Endothelial cell of umbilical vein (primary cell): ENCODE measurements at regions not wholly inside any gene's neighbourhood (a gene's known extent, or its start where the extent isn't known, plus 50 kb on each side); places are given as distances from the start of the nearest gene placed in this dataset.

Experiments used
- BruUV-seq: library from RNA; stranded (reverse); fragments of 400-500 nt; replicated peaks from 2 replicates; lab custom pipeline; 2021; lab: Mats Ljungman, UMichigan
- CTCF ChIA-PET: fragments of 300-600, 350-600 bp; sonication (Branson Sonifier 250); formaldehyde crosslinking; loops from one replicate; lab custom pipeline; 2021; ENCODE audit warnings: antibody characterized with exemption, inconsistent platforms; lab: Charles Lee
- POLR2A ChIA-PET: fragments of 300-600, 350-600 bp; sonication (Branson Sonifier 250); formaldehyde crosslinking; loops from one replicate; lab custom pipeline; 2021; ENCODE audit warnings: antibody characterized with exemption, inconsistent platforms; lab: Charles Lee
- DNase-seq: peaks from one replicate; pipeline ENCODE4 v3.0.0-alpha.2; 2011; ENCODE audit warnings: low read depth, low spot score
- FAIRE-seq: peaks from 2 replicates; lab custom pipeline; 2011; peaks lifted over from hg19 to GRCh38; lab: Jason Lieb, UNC
- H2AFZ ChIP-seq: 2 replicates; pipeline ENCODE4 v1.6.0; 2012; ENCODE audit warnings: low read depth, low read length, control low read depth, inconsistent platforms
- H3K27ac ChIP-seq: 2 replicates; pipeline ENCODE4 v1.5.1; 2011; ENCODE audit warnings: low read depth, mild to moderate bottlenecking, control low read depth, low read length, moderate library complexity; ENCODE audit not compliant: insufficient read depth
- H3K27me3 ChIP-seq, 2 experiments: 2 replicates each; pipeline versions ENCODE4 v1.6.0 to v1.6.1; 2011; ENCODE audit warnings: low read length in 2 of 2, mixed read lengths in 1 of 2; ENCODE audit not compliant: control insufficient read depth in 2 of 2, insufficient read depth in 2 of 2
- H3K36me3 ChIP-seq, 2 experiments: 2 replicates in 1 of 2; 3 replicates in 1 of 2; pipeline ENCODE4 v1.5.1; 2011; ENCODE audit warnings: low read length in 2 of 2, mild to moderate bottlenecking in 1 of 2, moderate library complexity in 1 of 2; ENCODE audit not compliant: control insufficient read depth in 2 of 2, insufficient read depth in 2 of 2; ENCODE audit errors: extremely low read depth in 1 of 2
- H3K4me1 ChIP-seq: 3 replicates; pipeline ENCODE4 v1.5.1; 2011; ENCODE audit warnings: mild to moderate bottlenecking, low read length; ENCODE audit not compliant: control insufficient read depth, insufficient read depth; ENCODE audit errors: extremely low read depth
- H3K4me2 ChIP-seq: 2 replicates; pipeline ENCODE4 v1.6.1; 2011; ENCODE audit warnings: low read length, control low read depth, mixed read lengths; ENCODE audit not compliant: insufficient read depth
- H3K4me3 ChIP-seq, 3 experiments: fragments of 200-600 bp in 1 of 3; sonication (generic), shearing (Covaris generic) in 1 of 3; replicated peaks in 1 of 3; 2 replicates each; pipeline ENCODE4 v1.5.1; 2011 to 2016; ENCODE audit warnings: control low read depth in 3 of 3, low read length in 3 of 3, mild to moderate bottlenecking in 2 of 3, inconsistent platforms in 1 of 3, low read depth in 1 of 3, moderate library complexity in 1 of 3; ENCODE audit not compliant: insufficient read depth in 1 of 3
- H3K79me2 ChIP-seq: 2 replicates; pipeline ENCODE4 v1.6.0; 2012; ENCODE audit warnings: low read length, inconsistent platforms; ENCODE audit not compliant: control insufficient read depth, insufficient read depth
- H3K9ac ChIP-seq: replicated peaks from 2 replicates; pipeline ENCODE3; 2011; ENCODE audit warnings: low read length, control low read depth; ENCODE audit not compliant: insufficient read depth; ENCODE audit errors: extremely low read depth
- H3K9me1 ChIP-seq: replicated peaks from 3 replicates; pipeline ENCODE4 v1.6.0; 2011; ENCODE audit warnings: mild to moderate bottlenecking, low read length; ENCODE audit not compliant: control insufficient read depth, insufficient read depth; ENCODE audit errors: extremely low read depth
- H3K9me3 ChIP-seq: replicated peaks from 2 replicates; pipeline ENCODE4 v1.5.1; 2012; ENCODE audit warnings: low read length, inconsistent platforms; ENCODE audit not compliant: control insufficient read depth, insufficient read depth
- H4K20me1 ChIP-seq: replicated peaks from 2 replicates; pipeline ENCODE3; 2011; ENCODE audit warnings: mild to moderate bottlenecking, low read length; ENCODE audit not compliant: control insufficient read depth, insufficient read depth; ENCODE audit errors: extremely low read depth
- CTCF ChIP-seq, 2 donors: IDR thresholded peaks; 1 replicate in 1 of 2; 2 replicates in 1 of 2; pipeline ENCODE4 v1.5.1; 2011; ENCODE audit warnings: low read length in 2 of 2, mild to moderate bottlenecking in 2 of 2, moderate library complexity in 2 of 2, control low read depth in 1 of 2, inconsistent platforms in 1 of 2, low read depth in 1 of 2; ENCODE audit not compliant: insufficient read depth in 1 of 2; ENCODE audit errors: extremely low read depth in 1 of 2
- EZH2 ChIP-seq: IDR thresholded peaks from 2 replicates; pipeline ENCODE4 v1.6.1; 2012; ENCODE audit warnings: borderline replicate concordance, low read depth, mild to moderate bottlenecking, moderate library complexity, low read length, inconsistent platforms; ENCODE audit not compliant: severe bottlenecking
- FOS ChIP-seq: IDR thresholded peaks from 2 replicates; pipeline ENCODE4 v1.6.1; 2011; ENCODE audit warnings: mild to moderate bottlenecking, low read length, moderate library complexity, borderline replicate concordance; ENCODE audit not compliant: insufficient read depth
- GATA2 ChIP-seq: IDR thresholded peaks from 2 replicates; pipeline ENCODE4 v1.7.0; 2011; ENCODE audit warnings: low read depth, mild to moderate bottlenecking, moderate library complexity, mixed read lengths, low read length; ENCODE audit not compliant: insufficient read length, insufficient read depth
- JUN ChIP-seq: IDR thresholded peaks from 2 replicates; pipeline ENCODE4 v1.6.1; 2011; ENCODE audit warnings: borderline replicate concordance, low read depth; ENCODE audit not compliant: insufficient read length, insufficient read depth
- MAX ChIP-seq: IDR thresholded peaks from 2 replicates; pipeline ENCODE4 v1.6.1; 2011; ENCODE audit not compliant: insufficient read depth, insufficient read length
- MYC ChIP-seq: IDR thresholded peaks from one replicate; pipeline ENCODE4 v1.6.1; 2011; ENCODE audit warnings: mild to moderate bottlenecking, low read depth, low read length
- POLR2A ChIP-seq: IDR thresholded peaks from 2 replicates; pipeline ENCODE4 v1.6.1; 2012; ENCODE audit warnings: low read depth, mild to moderate bottlenecking, control low read depth, low read length
- POLR2AphosphoS5 ChIP-seq: IDR thresholded peaks from 2 replicates; pipeline ENCODE4 v1.6.1; 2012; ENCODE audit warnings: low read depth, mild to moderate bottlenecking, control low read depth, low read length, moderate library complexity; ENCODE audit not compliant: insufficient read depth
- dilution Hi-C: fragments of 300-500 bp; cut with MboI; formaldehyde crosslinking; loops from one replicate; pipeline ENCODE4 v1.15.0; 2019; ENCODE audit warnings: low sequenced_read_pairs; ENCODE audit not compliant: extremely low pct_ligation_motif_present
- intact Hi-C: fragments of 100-400 bp; cut with micrococcal nuclease; formaldehyde crosslinking; loops from one replicate; pipeline ENCODE4 v1.10.0; 2022

- Histone ChIP-seq H3K79me2 (no peaks in the 10 kb centered on the region), H3K9me3 (no peaks in the 10 kb centered on the region), H3K4me2 (no peak overlapping the region), H3K27ac (no peak overlapping the region), H4K20me1 (no peaks in the 10 kb centered on the region), H3K4me3 (no peak overlapping the region), H3K9me1 (no peaks in the 10 kb centered on the region), H3K27me3 (no peaks in the 10 kb centered on the region), H3K36me3 (no peaks in the 10 kb centered on the region), H2AFZ (no peak overlapping the region), H3K9ac (no peak overlapping the region), H3K4me1 (no peaks in the 10 kb centered on the region)
- FAIRE-seq (no peak), DNase-seq (no peak)
- TF ChIP-seq POLR2A: no peak
- TF ChIP-seq CTCF (IDR thresholded peaks at IDR 0.05; ENCODE audit: extremely low read depth in 1 of 2, insufficient read depth in 1 of 2, low read depth in 1 of 2, low read length in 2 of 2): no peak
- TF ChIP-seq FOS: no peak
- no peak for TF ChIP-seq GATA2
- no peak for TF ChIP-seq JUN
- no peak for TF ChIP-seq MAX
- TF ChIP-seq EZH2: no peak
- TF ChIP-seq MYC: no peak
- TF ChIP-seq POLR2AphosphoS5: no peak
- intact Hi-C loops: no loop called here
- BruUV-seq: no TSS peak
- POLR2A ChIA-PET: no interaction called here
- CTCF ChIA-PET: no interaction called here
- dilution Hi-C loops: no loop called here
Measured at GRCh38 chr17:55969562-55970324, 183.5 kb upstream of the ANKFN1 start.
